ENCODE measurements at regions not wholly inside any gene's neighbourhood (a gene's known extent, or its start where the extent isn't known, plus 50 kb on each side); places are given as distances from the start of the nearest gene placed in this dataset.

- Histone ChIP-seq H3K9me3 (ENCODE audit: control insufficient read depth, low read depth, low read length) (no peaks in the 10 kb centered on the region), H3K4me3 (ENCODE audit: control insufficient read depth in 2 of 3, extremely low read depth in 1 of 3, insufficient read depth in 2 of 3, low read depth in 1 of 3, low read length in 3 of 3) (no peak overlapping the region), H3K9ac (ENCODE audit: control insufficient read depth, extremely low read depth, insufficient read depth, low read length) (peak overlapping the region; percentile 41), H3K4me1 (ENCODE audit: control insufficient read depth, extremely low read depth, insufficient read depth, low read length) (peaks cover 25% of the 10 kb centered on the region), H3K4me2 (ENCODE audit: control insufficient read depth, extremely low read depth, insufficient read depth, low read depth, low read length) (peak overlapping the region; percentile 51), H4K20me1 (ENCODE audit: control insufficient read depth, extremely low read depth, insufficient read depth, low read length) (no peaks in the 10 kb centered on the region), H3K9me1 (ENCODE audit: control insufficient read depth, extremely low read depth, insufficient read depth, low read length) (no peaks in the 10 kb centered on the region), H3K27me3 (ENCODE audit: control insufficient read depth, extremely low read depth, insufficient read depth, low read length) (no peaks in the 10 kb centered on the region), H3K79me2 (ENCODE audit: control insufficient read depth, insufficient read depth, low read length) (no peaks in the 10 kb centered on the region), H3K27ac (ENCODE audit: control insufficient read depth, insufficient read depth, low read length) (peak overlapping the region; percentile 67), H2AFZ (ENCODE audit: control insufficient read depth, low read length) (peak overlapping the region; percentile 60), H3K36me3 (ENCODE audit: control insufficient read depth in 2 of 2, extremely low read depth in 1 of 2, insufficient read depth in 2 of 2, low read length in 2 of 2) (no peaks in the 10 kb centered on the region)
- FAIRE-seq: peak; percentile 98
- dilution Hi-C loops (cut with MboI; ENCODE audit: extremely low pct_ligation_motif_present, low sequenced_read_pairs): no loop called here
- DNase-seq (ENCODE audit: low read depth, low spot score): peak; percentile 95
- TF ChIP-seq CTCF (optimal IDR thresholded peaks at IDR 0.05 in 1 of 3, IDR thresholded peaks at IDR 0.05 in 1 of 3, conservative IDR thresholded peaks at IDR 0.05 in 1 of 3; ENCODE audit: extremely low read depth in 1 of 3, insufficient read depth in 2 of 3, low read length in 3 of 3): peak; percentile 49 to 81 (median 70)
- no peak for TF ChIP-seq EZH2 (IDR thresholded peaks at IDR 0.05; ENCODE audit: low read length)
These were observed 132.6 kb upstream of the MAP1LC3B2 start for GRCh38 chr12:116426391-116427136.

GRCh38 chr12:116427200-116427930 is 131.8 kb upstream of the MAP1LC3B2 start:
- H2AFZ ChIP-seq (ENCODE audit: control insufficient read depth, low read length): peak overlapping the region; percentile 68
- peak overlapping the region; percentile 2 for H3K4me2 ChIP-seq (ENCODE audit: control insufficient read depth, extremely low read depth, insufficient read depth, low read depth, low read length)
- no peaks in the 10 kb centered on the region for H3K9me3 ChIP-seq (ENCODE audit: control insufficient read depth, low read depth, low read length)
- H3K4me1 ChIP-seq (ENCODE audit: control insufficient read depth, extremely low read depth, insufficient read depth, low read length): peaks cover 25% of the 10 kb centered on the region
- no peaks in the 10 kb centered on the region for H3K9me1 ChIP-seq (ENCODE audit: control insufficient read depth, extremely low read depth, insufficient read depth, low read length)
- H3K4me3 ChIP-seq (ENCODE audit: control insufficient read depth in 2 of 3, extremely low read depth in 1 of 3, insufficient read depth in 2 of 3, low read depth in 1 of 3, low read length in 3 of 3): no peak overlapping the region
- H3K27me3 ChIP-seq (ENCODE audit: control insufficient read depth, extremely low read depth, insufficient read depth, low read length): no peaks in the 10 kb centered on the region
- no peaks in the 10 kb centered on the region for H3K79me2 ChIP-seq (ENCODE audit: control insufficient read depth, insufficient read depth, low read length)
- no peaks in the 10 kb centered on the region for H3K36me3 ChIP-seq (ENCODE audit: control insufficient read depth in 2 of 2, extremely low read depth in 1 of 2, insufficient read depth in 2 of 2, low read length in 2 of 2)
- no peak for DNase-seq (ENCODE audit: low read depth, low spot score)
- FAIRE-seq: peak; percentile 44
- no peaks in the 10 kb centered on the region for H4K20me1 ChIP-seq (ENCODE audit: control insufficient read depth, extremely low read depth, insufficient read depth, low read length)
- no peak for TF ChIP-seq CTCF (optimal IDR thresholded peaks at IDR 0.05 in 1 of 3, IDR thresholded peaks at IDR 0.05 in 1 of 3, conservative IDR thresholded peaks at IDR 0.05 in 1 of 3; ENCODE audit: extremely low read depth in 1 of 3, insufficient read depth in 2 of 3, low read length in 3 of 3)
- TF ChIP-seq EZH2 (IDR thresholded peaks at IDR 0.05; ENCODE audit: low read length): no peak
- H3K27ac ChIP-seq (ENCODE audit: control insufficient read depth, insufficient read depth, low read length): peak overlapping the region; percentile 17
- dilution Hi-C loops (cut with MboI; ENCODE audit: extremely low pct_ligation_motif_present, low sequenced_read_pairs): no loop called here
- no peak overlapping the region for H3K9ac ChIP-seq (ENCODE audit: control insufficient read depth, extremely low read depth, insufficient read depth, low read length)
